GM19351 (cell line): ENCODE measurements at regions not wholly inside any gene's neighbourhood (a gene's known extent, or its start where the extent isn't known, plus 50 kb on each side); places are given as distances from the start of the nearest gene placed in this dataset.

Source experiments
- ATAC-seq: cut with Tn5 transposase; IDR thresholded peaks from one replicate; pipeline ENCODE4 v1.9.1; 2021; ENCODE audit warnings: mild to moderate bottlenecking, moderate library complexity; ENCODE audit not compliant: unreplicated experiment

DNA sequence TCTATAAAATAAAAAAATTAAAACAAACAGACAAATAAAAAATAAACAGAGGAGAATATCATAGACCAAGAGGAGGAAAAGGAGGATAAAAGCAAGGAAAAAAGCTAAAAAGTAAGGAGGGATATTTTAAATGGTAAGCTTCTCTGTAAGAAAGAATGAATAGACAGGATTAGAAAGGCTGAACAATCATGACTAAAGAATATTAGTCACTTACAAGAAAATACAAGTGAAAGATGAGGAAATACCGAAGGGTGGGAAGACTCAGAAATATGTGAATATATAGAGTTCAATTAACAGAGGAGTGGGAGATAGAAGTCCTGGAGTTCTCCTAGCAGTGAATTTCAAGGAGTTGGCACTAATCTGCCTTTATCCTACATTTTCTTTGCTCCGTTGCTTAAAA lies 162.6 kb downstream of the RTL3 start:
- no peak for ATAC-seq

DNA sequence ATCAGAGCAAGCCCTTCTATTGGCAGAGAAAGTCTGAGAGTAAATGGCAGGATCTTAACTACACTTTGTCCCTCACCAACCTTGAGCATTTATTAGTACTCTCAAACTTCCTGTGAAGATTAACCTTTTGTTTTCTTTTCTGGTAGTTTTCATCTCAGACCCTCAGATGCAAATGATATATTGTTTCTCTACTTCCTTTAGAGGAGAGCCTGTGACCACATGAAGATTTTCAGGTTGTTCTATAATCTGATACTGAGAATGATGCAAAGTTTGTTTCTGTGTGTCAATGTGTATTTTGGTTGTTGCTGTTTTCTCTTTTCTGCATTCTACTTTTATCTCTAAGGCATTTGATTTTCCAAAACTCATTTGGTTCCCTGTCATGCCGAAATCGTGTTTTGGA lies 165.8 kb upstream of the CYSLTR1 start:
- ATAC-seq, result peak; percentile 87

DNA sequence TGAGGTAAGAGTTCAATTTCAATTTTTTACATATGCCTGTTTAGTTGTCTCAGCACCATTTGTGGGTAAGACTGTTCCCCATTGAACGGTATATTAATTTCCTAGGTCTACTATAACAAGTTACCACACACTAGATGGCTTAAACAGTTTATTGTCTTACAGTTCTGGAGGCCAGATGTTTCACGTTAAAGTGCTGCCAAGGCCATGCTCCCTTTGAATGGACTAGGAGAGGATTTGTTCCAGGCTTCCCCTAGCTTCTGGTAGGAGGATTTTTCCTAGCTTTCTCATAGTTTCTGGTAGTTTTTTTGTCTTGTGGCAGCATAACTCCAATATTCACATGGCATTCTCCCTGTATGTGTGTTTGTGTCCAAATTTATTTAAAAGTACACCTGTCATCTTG lies 149.3 kb upstream of the CYSLTR1 start:
- no peak for ATAC-seq

DNA sequence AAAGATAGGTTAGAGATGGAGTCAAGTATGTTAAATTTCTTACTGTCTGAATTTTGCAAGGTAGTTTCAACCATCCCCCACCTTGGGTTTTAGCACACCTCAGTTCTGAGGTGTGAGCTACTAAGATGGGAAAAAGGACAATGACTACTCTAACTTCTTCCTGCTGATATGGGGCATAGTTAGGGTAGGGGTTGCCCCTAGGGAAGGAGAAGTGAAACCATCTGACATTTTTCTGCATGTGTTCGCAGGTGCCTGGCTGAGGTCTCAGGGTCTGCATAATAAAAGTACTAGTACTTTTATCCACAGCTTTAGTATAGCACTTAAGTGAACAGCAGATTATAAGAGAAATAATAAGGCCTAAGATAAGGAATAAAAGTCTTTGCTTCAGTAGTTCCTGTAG lies 129.5 kb upstream of the CYSLTR1 start:
- ATAC-seq, result no peak

DNA sequence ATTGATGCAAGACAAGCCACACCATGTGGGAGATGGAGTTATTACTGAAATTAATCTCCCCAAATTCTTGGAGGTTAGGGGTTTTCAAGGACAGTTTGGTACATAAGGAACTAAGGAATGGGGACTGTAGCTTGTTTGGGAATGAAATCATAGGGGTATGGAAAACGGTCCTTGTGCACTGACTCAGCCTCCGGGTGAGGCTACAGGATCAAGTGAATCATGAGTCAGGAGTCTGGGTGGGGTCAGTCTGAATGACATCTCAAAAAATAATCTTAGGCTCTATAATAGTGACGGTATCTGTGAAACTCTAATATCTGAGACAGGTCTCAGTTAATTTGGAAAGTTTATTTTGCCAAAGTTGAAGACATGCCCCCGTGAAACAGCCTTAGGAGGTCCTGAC lies 128.5 kb upstream of the CYSLTR1 start:
- ATAC-seq, result no peak

DNA sequence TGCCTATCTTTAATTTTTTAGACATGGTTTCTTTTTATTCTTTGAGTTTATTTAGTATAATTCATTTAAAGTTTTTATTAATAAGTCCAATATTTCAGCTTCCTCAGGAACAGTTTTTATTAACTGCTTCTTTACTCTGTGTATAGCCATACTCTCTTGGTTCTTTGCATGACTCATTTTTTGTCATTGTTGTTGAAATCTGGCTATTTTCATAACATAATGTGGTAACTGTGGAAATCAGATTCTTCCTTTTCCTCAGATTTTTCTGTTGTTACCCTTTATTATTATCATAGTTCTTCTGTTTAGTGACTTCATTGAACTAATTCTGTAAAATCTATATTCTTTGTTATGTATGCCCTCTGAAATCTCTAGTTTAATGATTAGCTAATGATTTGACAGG lies 124.9 kb upstream of the CYSLTR1 start:
- no peak for ATAC-seq

DNA sequence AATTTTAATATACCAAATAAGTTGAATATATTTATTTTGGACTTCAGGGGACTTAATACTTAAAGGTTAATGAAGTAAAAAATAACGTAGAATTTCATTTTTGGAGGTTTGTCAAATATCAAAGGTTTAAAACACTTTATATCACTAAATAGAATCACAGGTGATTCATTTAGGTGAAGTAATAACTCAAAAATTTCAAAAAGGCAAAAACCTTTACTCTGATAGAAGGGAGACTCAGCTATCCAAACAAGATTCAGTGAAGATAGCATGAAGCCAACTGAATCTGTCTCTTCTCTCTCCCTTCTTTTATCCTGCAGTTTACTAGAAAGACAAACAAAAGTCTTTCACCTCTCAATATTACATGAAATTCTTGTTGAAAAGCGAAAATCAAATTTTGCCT lies 110.2 kb upstream of the CYSLTR1 start:
- no peak for ATAC-seq

DNA sequence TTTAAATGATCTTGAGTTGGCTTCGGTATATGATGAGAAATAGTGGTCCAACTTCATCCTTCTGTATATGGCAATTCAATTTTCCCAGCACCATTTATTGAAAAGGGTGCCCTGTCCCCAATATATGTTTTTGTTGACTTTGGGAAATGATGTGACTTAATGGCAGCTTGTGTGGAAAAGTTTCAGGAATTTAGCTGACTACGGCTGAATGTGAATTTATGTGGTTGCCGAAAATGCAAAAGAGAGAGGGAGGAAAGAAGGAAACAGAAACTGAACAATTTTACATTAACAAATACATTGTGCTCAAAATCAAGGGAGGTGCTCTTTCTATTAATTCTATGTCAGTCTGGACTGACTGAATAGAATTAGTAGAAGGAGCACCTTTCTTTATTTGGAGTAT lies 101.8 kb upstream of the CYSLTR1 start:
- ATAC-seq, result no peak

DNA sequence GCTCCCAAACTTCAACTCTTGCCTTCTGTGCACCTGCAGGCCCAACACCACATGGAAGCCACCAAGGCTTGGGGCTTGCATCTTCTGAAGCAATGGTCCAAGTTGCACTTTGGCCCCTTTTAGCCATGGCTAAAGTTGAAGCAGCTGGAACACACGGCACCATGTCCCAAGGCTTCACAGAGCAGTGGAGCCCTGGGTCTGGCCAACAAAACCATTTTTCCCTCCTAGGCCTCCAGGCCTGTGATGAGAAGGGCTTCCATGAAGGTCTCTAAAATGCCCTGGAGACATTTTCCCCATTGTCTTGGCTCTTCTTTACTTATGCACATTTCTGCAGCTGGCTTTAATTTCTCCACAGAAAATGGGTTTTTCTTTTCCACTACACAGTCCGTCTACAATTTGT lies 61.3 kb upstream of the CYSLTR1 start:
- no peak for ATAC-seq

DNA sequence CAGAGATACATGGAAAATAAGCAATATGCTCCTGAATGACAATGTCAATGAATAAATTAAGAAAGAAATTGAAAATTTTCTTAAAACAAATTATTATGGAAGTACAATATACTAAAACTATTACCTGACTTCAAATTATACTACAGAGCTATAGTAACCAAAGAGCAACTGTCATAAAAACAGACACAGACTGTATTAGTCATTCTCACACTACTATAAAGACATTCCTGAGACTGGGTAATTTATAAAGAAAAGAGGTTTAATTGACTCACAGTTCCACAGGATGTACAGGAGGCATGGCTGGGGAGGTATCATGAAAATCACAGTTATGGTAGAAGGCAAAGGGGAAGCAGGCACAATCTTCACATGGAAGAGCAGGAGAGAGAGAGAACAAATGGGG lies 60.0 kb upstream of the CYSLTR1 start:
- no peak for ATAC-seq

DNA sequence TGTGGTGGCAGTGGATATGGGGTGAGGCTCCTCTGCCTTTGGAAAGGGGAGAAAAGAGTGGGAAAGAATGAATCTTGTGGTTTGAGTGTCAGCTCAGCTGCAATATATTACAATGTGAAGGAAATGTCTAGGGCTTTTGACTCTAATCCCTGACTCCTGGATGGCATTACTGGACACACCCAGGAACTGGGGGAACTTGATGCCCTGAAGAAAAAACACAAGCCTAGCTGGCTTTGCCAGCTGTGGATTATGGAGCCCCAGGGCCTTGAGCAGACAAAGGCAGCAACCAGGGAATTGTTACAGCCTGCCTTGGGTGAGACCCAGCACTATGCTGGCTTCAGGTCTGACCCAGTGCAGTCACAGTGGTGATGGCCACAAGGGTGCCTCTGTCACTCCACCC lies 57.1 kb upstream of the CYSLTR1 start:
- no peak for ATAC-seq

DNA sequence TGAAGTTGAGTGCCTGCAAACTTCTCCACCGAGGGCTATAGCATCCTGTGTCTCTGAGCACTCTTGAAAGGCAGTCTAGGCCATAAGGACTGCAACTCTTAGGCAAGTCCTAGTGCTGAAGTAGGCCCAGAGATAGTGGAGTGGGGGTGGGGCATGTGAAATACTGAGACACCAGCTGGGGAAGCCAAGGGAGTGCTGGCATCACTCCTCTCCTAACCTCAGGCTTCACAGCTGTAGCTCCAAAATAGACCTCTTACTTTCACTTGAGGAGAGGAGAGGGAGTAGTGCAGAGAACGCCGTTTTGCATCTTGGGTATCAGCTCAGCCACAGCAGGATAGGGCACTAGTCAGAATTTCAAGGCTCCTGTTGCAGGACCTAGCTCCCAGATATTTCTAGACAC lies 56.2 kb upstream of the CYSLTR1 start:
- ATAC-seq, result no peak

DNA sequence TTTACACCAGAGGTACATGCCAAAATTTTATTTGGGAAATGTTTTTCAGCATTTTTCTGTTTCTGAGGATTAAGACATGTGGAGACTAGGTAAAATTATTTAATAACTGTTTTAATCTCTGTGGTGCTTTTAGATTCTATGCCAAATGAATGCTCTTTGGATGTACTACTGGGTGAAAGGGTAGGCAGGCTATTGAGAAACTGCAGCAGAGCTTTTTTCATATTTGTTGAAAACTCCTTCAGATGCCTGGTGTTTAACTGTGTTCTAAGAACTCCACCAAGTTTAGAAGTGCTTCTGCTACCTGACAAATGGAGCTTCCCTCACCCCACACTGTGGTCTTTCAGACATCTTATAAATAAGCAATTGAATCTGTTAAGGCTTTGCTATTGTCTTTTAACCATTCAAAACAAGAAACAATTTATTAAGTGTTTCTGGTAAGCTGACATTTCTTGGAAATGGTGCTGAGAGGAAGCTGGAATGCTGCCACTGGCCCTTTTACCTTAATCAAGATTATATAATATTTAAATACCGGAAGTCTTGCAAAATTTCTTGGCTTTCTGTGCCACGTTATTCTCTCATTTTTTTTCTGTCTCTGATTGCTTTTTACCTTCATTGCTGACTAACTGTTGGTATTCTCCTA lies 51.2 kb upstream of the CYSLTR1 start:
- no peak for ATAC-seq
